ENCODE measurements at regions not wholly inside any gene's neighbourhood (a gene's known extent, or its start where the extent isn't known, plus 50 kb on each side); places are given as distances from the start of the nearest gene placed in this dataset.

- TF ChIP-seq CTCF (conservative IDR thresholded peaks at IDR 0.05; ENCODE audit: low read depth, low read length) (no peak), EZH2 (IDR thresholded peaks at IDR 0.05; ENCODE audit: borderline replicate concordance, low read depth, low read length, poor library complexity, severe bottlenecking) (no peak)
These were observed 115.9 kb downstream of the CPZ start for GRCh38 chr4:8708401-8709021.

All from A673 (cell line).